ENCODE measurements at regions not wholly inside any gene's neighbourhood (a gene's known extent, or its start where the extent isn't known, plus 50 kb on each side); places are given as distances from the start of the nearest gene placed in this dataset.

DNA sequence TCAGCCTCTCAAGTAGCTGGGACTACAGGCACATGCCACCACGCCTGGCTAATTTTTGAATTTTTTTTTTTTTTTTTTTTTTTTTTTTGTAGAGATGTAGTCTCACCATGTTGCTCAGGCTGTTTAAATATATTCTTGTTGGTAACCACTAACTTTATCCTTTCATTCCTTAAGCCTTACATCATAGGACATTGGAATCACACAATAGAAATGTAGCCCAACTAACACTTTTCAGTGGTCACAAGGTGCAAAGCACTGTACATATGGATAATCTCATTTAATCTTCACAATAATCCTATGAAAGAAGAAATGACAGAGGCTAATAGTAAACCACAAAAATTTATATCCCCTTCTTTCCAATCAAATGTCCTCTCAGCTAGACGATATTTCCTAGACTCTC lies 417.8 kb upstream of the DACH1 start:
- Histone ChIP-seq H3K9ac (no peak overlapping the region), H3K4me1 (no peaks in the 10 kb centered on the region), H2AFZ (replicated peaks) (no peak overlapping the region), H3K79me2 (ENCODE audit: low read depth) (no peaks in the 10 kb centered on the region), H3K9me3 (ENCODE audit: low read depth) (no peaks in the 10 kb centered on the region), H3K4me3 (no peak overlapping the region), H4K20me1 (ENCODE audit: low read depth) (no peaks in the 10 kb centered on the region), H3K27me3 (no peaks in the 10 kb centered on the region), H3K4me2 (no peak overlapping the region), H3F3A (ENCODE audit: low read depth) (no peaks in the 10 kb centered on the region), H3K27ac (no peak overlapping the region), H3K36me3 (no peaks in the 10 kb centered on the region)
- Mint-ChIP-seq H3K9me3 (peaks cover 2% of the 10 kb centered on the region), H3K4me1 (no peaks in the 10 kb centered on the region), H3K36me3 (peaks cover 2% of the 10 kb centered on the region), H3K4me3 (no peak overlapping the region), H3K27me3 (ENCODE audit: insufficient read depth, low read depth) (peaks cover 4% of the 10 kb centered on the region), H3K27ac (no peak overlapping the region)
- TF ChIP-seq EZH2phosphoT487 (IDR thresholded peaks at IDR 0.05) = no peak
- no peak for TF ChIP-seq EZH2 (IDR thresholded peaks at IDR 0.05)
- TF ChIP-seq CTCF (IDR thresholded peaks at IDR 0.05) = no peak
- DNase-seq (ENCODE audit: low spot score) = no peak

- Mint-ChIP-seq H3K9me3 (no peaks in the 10 kb centered on the region), H3K27ac (no peak overlapping the region)
Observed at GRCh38 chr13:72261732-72262131, 394.7 kb upstream of the DACH1 start.

GRCh38 chr13:72259528-72259927 lies 392.5 kb upstream of the DACH1 start:
- Mint-ChIP-seq H3K4me3 (no peak overlapping the region), H3K36me3 (no peaks in the 10 kb centered on the region), H3K9me3 (no peaks in the 10 kb centered on the region), H3K27ac (no peak overlapping the region), H3K27me3 (ENCODE audit: insufficient read depth, low read depth) (no peaks in the 10 kb centered on the region), H3K4me1 (peaks cover 5% of the 10 kb centered on the region)
- Histone ChIP-seq H3K4me1 (no peaks in the 10 kb centered on the region), H3K4me2 (no peak overlapping the region), H3K27ac (no peak overlapping the region), H3K36me3 (no peaks in the 10 kb centered on the region), H2AFZ (replicated peaks) (no peak overlapping the region), H3K27me3 (no peaks in the 10 kb centered on the region), H3F3A (ENCODE audit: low read depth) (no peaks in the 10 kb centered on the region), H3K9me3 (ENCODE audit: low read depth) (no peaks in the 10 kb centered on the region), H4K20me1 (ENCODE audit: low read depth) (no peaks in the 10 kb centered on the region), H3K4me3 (no peak overlapping the region), H3K9ac (no peak overlapping the region), H3K79me2 (ENCODE audit: low read depth) (no peaks in the 10 kb centered on the region)
- no peak for TF ChIP-seq CTCF (IDR thresholded peaks at IDR 0.05)
- no peak for TF ChIP-seq EZH2phosphoT487 (IDR thresholded peaks at IDR 0.05)
- DNase-seq (ENCODE audit: low spot score) = no peak

More at GRCh38 chr13:72261732-72262131, 394.7 kb upstream of the DACH1 start:
- Histone ChIP-seq H3K27ac (no peak overlapping the region), H3K4me2 (no peak overlapping the region), H3K4me1 (no peaks in the 10 kb centered on the region), H4K20me1 (ENCODE audit: low read depth) (no peaks in the 10 kb centered on the region), H2AFZ (replicated peaks) (no peak overlapping the region), H3K36me3 (no peaks in the 10 kb centered on the region), H3K4me3 (no peak overlapping the region), H3F3A (ENCODE audit: low read depth) (no peaks in the 10 kb centered on the region), H3K9ac (no peak overlapping the region), H3K9me3 (ENCODE audit: low read depth) (no peaks in the 10 kb centered on the region), H3K27me3 (no peaks in the 10 kb centered on the region), H3K79me2 (ENCODE audit: low read depth) (no peaks in the 10 kb centered on the region)
- no peak for DNase-seq (ENCODE audit: low spot score)
- H3K27me3 Mint-ChIP-seq (ENCODE audit: insufficient read depth, low read depth) = no peaks in the 10 kb centered on the region
- TF ChIP-seq EZH2phosphoT487 (IDR thresholded peaks at IDR 0.05) (no peak), EZH2 (IDR thresholded peaks at IDR 0.05) (no peak), CTCF (IDR thresholded peaks at IDR 0.05) (no peak)
- no peak overlapping the region for H3K4me3 Mint-ChIP-seq
- H3K36me3 Mint-ChIP-seq = no peaks in the 10 kb centered on the region
- H3K4me1 Mint-ChIP-seq = no peaks in the 10 kb centered on the region
